ENCODE measurements at regions not wholly inside any gene's neighbourhood (a gene's known extent, or its start where the extent isn't known, plus 50 kb on each side); places are given as distances from the start of the nearest gene placed in this dataset.

- peaks cover 1% of the 10 kb centered on the region for H3K36me3 Mint-ChIP-seq (ENCODE audit: low read depth)
- no peak overlapping the region for H3K4me3 Mint-ChIP-seq (ENCODE audit: unreplicated experiment)
- H3K27me3 Mint-ChIP-seq (ENCODE audit: low read depth), result no peaks in the 10 kb centered on the region
- peaks cover 31% of the 10 kb centered on the region for H3K4me1 Mint-ChIP-seq (ENCODE audit: low read depth)
- H3K9me3 Mint-ChIP-seq (ENCODE audit: low read depth), result no peaks in the 10 kb centered on the region
- DNase-seq (ENCODE audit: low spot score), result no peak
- H3K27ac Mint-ChIP-seq (ENCODE audit: unreplicated experiment), result no peak overlapping the region
- TF ChIP-seq, protein P1, sequence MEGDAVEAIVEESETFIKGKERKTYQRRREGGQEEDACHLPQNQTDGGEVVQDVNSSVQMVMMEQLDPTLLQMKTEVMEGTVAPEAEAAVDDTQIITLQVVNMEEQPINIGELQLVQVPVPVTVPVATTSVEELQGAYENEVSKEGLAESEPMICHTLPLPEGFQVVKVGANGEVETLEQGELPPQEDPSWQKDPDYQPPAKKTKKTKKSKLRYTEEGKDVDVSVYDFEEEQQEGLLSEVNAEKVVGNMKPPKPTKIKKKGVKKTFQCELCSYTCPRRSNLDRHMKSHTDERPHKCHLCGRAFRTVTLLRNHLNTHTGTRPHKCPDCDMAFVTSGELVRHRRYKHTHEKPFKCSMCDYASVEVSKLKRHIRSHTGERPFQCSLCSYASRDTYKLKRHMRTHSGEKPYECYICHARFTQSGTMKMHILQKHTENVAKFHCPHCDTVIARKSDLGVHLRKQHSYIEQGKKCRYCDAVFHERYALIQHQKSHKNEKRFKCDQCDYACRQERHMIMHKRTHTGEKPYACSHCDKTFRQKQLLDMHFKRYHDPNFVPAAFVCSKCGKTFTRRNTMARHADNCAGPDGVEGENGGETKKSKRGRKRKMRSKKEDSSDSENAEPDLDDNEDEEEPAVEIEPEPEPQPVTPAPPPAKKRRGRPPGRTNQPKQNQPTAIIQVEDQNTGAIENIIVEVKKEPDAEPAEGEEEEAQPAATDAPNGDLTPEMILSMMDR (IDR thresholded peaks at IDR 0.05), result no peak
Observed at GRCh38 chr18:28789502-28789901, 612.6 kb upstream of the CDH2 start.

DNA sequence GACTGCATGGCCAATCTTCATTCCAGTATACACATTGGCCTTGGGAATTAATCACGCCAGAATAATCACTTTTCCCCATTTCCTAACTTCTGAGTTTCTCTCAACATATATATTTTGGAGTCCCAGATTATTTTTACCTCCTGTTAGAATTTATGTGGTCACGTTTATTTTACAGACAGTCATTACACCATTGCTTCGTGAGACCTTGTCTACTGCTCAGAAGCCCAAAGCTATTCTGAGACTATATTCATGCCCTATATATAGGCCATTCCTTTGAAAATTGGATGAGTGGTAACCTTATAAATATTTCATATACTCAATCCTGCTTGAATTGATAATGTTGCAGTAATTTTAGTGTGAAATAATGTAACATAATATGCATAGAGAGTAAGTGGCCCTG lies 610.0 kb upstream of the CDH2 start:
- peaks cover 27% of the 10 kb centered on the region for H3K4me1 Mint-ChIP-seq (ENCODE audit: low read depth)
- H3K27ac Mint-ChIP-seq (ENCODE audit: unreplicated experiment), result no peak overlapping the region
- H3K4me3 Mint-ChIP-seq (ENCODE audit: unreplicated experiment), result no peak overlapping the region
- H3K9me3 Mint-ChIP-seq (ENCODE audit: low read depth), result no peaks in the 10 kb centered on the region
- H3K27me3 Mint-ChIP-seq (ENCODE audit: low read depth), result no peaks in the 10 kb centered on the region
- DNase-seq (ENCODE audit: low spot score), result no peak
- H3K36me3 Mint-ChIP-seq (ENCODE audit: low read depth), result peaks cover 1% of the 10 kb centered on the region
- TF ChIP-seq, protein P1 (IDR thresholded peaks at IDR 0.05), result no peak

DNA sequence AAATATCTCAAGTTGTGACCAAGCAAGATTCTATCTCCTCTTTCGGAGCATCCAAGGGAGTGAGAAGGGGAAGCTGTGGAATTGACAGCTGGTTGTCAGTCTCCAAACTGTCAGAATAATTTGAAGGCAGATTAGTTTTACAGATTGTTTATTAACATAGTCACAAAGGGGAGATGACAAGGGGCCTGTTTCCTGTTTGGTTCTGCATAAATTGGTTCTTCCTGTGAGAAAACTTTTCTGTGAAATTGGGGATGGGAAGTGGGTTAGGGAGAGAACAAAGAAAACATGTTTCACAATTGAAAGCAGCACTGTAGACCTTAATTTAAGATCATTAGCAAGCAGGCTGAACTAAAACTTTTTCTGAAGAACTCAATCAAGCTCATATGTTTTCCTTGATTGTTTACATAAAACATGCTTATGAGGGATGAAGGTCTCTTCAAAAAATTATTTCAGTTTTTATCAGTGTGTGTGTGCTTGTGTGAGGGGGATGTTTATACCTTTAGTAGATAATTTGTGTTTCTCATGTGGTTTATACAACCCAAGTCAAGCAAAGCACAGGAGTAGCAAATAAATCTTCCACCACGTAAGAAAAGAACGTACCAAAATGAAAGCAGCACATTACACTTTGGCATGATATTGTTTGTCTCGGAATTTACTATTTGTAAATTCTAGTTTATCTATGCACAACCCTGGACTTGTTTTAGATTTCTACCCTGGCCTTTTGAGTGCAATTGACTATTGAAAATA lies 604.9 kb upstream of the CDH2 start:
- Mint-ChIP-seq H3K27me3 (ENCODE audit: low read depth) (no peaks in the 10 kb centered on the region), H3K9me3 (ENCODE audit: low read depth) (no peaks in the 10 kb centered on the region), H3K4me3 (ENCODE audit: unreplicated experiment) (no peak overlapping the region), H3K27ac (ENCODE audit: unreplicated experiment) (no peak overlapping the region), H3K4me1 (ENCODE audit: low read depth) (peaks cover 3% of the 10 kb centered on the region), H3K36me3 (ENCODE audit: low read depth) (peaks cover 1% of the 10 kb centered on the region)
- TF ChIP-seq, protein P1 (IDR thresholded peaks at IDR 0.05), result no peak
- no peak for DNase-seq (ENCODE audit: low spot score)

DNA sequence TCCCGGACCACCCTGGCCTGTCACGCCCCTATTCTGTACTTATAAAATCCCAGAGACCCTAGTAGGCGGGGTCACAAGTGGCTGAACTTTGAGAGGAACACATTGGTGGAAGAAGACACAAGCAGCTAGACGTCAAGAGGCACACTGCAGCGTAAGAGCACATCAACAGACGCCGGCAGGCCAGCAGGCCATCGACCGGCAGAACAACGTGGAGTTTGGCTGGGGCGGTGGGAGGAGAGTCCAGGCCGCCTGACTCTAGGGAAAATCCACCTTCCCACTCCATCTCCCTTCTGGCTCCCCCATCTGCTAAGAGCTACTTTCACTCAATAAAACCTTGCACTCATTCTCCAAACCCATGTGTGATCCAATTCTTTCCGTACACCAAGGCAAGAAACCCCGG lies 601.8 kb upstream of the CDH2 start:
- H3K27ac Mint-ChIP-seq (ENCODE audit: unreplicated experiment), result no peak overlapping the region
- H3K4me1 Mint-ChIP-seq (ENCODE audit: low read depth), result no peaks in the 10 kb centered on the region
- H3K4me3 Mint-ChIP-seq (ENCODE audit: unreplicated experiment), result no peak overlapping the region
- no peaks in the 10 kb centered on the region for H3K36me3 Mint-ChIP-seq (ENCODE audit: low read depth)
- no peaks in the 10 kb centered on the region for H3K27me3 Mint-ChIP-seq (ENCODE audit: low read depth)
- DNase-seq (ENCODE audit: low spot score), result peak; percentile 68
- TF ChIP-seq, protein P1 (IDR thresholded peaks at IDR 0.05), result no peak
- H3K9me3 Mint-ChIP-seq (ENCODE audit: low read depth), result no peaks in the 10 kb centered on the region

- H3K4me1 Mint-ChIP-seq (ENCODE audit: low read depth), result no peaks in the 10 kb centered on the region
- H3K36me3 Mint-ChIP-seq (ENCODE audit: low read depth), result no peaks in the 10 kb centered on the region
- H3K4me3 Mint-ChIP-seq (ENCODE audit: unreplicated experiment), result no peak overlapping the region
- no peak for DNase-seq (ENCODE audit: low spot score)
- TF ChIP-seq, protein P1 (IDR thresholded peaks at IDR 0.05), result no peak
- no peaks in the 10 kb centered on the region for H3K9me3 Mint-ChIP-seq (ENCODE audit: low read depth)
- no peak overlapping the region for H3K27ac Mint-ChIP-seq (ENCODE audit: unreplicated experiment)
- no peaks in the 10 kb centered on the region for H3K27me3 Mint-ChIP-seq (ENCODE audit: low read depth)
Observed at GRCh38 chr18:28777756-28778155, 600.8 kb upstream of the CDH2 start.
